HL-60 (cell line): ENCODE measurements at regions not wholly inside any gene's neighbourhood (a gene's known extent, or its start where the extent isn't known, plus 50 kb on each side); places are given as distances from the start of the nearest gene placed in this dataset.

Source experiments
- CTCF ChIP-seq: IDR thresholded peaks from one replicate; pipeline ENCODE4 v1.5.1; 2011; ENCODE audit warnings: low read length, control low read depth, inconsistent platforms; ENCODE audit not compliant: insufficient read depth
- GABPA ChIP-seq: IDR thresholded peaks from 2 replicates; pipeline ENCODE4 v1.6.1; 2012; ENCODE audit warnings: low read depth
- POLR2AphosphoS5 ChIP-seq: IDR thresholded peaks from 2 replicates; pipeline ENCODE4 v1.6.1; 2012; ENCODE audit warnings: low read depth
- SPI1 ChIP-seq: IDR thresholded peaks from 2 replicates; pipeline ENCODE4 v1.6.1; 2012; ENCODE audit warnings: low read depth, mild to moderate bottlenecking, borderline replicate concordance

- no peak for TF ChIP-seq CTCF
- no peak for TF ChIP-seq POLR2AphosphoS5
- TF ChIP-seq GABPA = no peak
- TF ChIP-seq SPI1 = no peak
Measured at GRCh38 chr12:89081719-89082369, 270.5 kb downstream of the DUSP6 start.
